HEK293 (cell line): ENCODE measurements at regions not wholly inside any gene's neighbourhood (a gene's known extent, or its start where the extent isn't known, plus 50 kb on each side); places are given as distances from the start of the nearest gene placed in this dataset.

Experiments
- HOXC10 ChIP-seq: sonication (generic); formaldehyde crosslinking; IDR thresholded peaks from 2 replicates; pipeline ENCODE4 v1.8.1; 2023; ENCODE audit warnings: mild to moderate bottlenecking, missing genetic modification reagents
- TF ChIP-seq, protein P1 (sequence below): fragments of 450-650 bp; formaldehyde crosslinking; IDR thresholded peaks from 2 replicates; pipeline ENCODE4 v1.5.1; 2016; ENCODE audit warnings: missing biosample characterization, missing genetic modification characterization
- TF ChIP-seq, protein P2 (sequence below): fragments of 450-650 bp; formaldehyde crosslinking; IDR thresholded peaks from 2 replicates; pipeline ENCODE4 v1.5.1; 2016; ENCODE audit warnings: missing biosample characterization, missing genetic modification characterization

DNA sequence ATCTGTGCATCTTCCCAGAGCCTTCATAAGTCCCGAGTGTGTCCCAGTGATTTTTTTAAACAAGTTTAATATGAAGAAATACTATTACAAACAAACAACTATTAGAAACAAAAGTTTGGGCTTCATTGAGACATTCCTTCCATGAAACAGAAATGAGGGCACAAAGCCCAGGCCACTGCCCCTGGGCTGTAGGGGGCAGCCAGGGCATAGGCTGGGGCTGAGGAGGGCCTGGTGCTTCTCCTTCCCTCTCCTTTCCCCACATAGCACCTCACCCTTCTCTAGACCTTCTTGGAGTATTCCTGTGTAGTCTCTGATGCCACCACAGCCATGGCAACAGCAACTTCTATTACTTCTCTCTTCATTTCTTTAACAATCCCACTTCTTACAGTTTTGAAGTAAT is 348.2 kb downstream of the IRX2 start:
- TF ChIP-seq, protein P1, sequence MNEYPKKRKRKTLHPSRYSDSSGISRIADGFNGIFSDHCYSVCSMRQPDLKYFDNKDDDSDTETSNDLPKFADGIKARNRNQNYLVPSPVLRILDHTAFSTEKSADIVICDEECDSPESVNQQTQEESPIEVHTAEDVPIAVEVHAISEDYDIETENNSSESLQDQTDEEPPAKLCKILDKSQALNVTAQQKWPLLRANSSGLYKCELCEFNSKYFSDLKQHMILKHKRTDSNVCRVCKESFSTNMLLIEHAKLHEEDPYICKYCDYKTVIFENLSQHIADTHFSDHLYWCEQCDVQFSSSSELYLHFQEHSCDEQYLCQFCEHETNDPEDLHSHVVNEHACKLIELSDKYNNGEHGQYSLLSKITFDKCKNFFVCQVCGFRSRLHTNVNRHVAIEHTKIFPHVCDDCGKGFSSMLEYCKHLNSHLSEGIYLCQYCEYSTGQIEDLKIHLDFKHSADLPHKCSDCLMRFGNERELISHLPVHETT (tag by site-specific recombination) = no peak
- TF ChIP-seq, protein P2, sequence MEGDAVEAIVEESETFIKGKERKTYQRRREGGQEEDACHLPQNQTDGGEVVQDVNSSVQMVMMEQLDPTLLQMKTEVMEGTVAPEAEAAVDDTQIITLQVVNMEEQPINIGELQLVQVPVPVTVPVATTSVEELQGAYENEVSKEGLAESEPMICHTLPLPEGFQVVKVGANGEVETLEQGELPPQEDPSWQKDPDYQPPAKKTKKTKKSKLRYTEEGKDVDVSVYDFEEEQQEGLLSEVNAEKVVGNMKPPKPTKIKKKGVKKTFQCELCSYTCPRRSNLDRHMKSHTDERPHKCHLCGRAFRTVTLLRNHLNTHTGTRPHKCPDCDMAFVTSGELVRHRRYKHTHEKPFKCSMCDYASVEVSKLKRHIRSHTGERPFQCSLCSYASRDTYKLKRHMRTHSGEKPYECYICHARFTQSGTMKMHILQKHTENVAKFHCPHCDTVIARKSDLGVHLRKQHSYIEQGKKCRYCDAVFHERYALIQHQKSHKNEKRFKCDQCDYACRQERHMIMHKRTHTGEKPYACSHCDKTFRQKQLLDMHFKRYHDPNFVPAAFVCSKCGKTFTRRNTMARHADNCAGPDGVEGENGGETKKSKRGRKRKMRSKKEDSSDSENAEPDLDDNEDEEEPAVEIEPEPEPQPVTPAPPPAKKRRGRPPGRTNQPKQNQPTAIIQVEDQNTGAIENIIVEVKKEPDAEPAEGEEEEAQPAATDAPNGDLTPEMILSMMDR (tag by site-specific recombination) = no peak
- no peak for TF ChIP-seq HOXC10 (CRISPR knock-in tag)
